HG03558 (cell line): ENCODE measurements at regions not wholly inside any gene's neighbourhood (a gene's known extent, or its start where the extent isn't known, plus 50 kb on each side); places are given as distances from the start of the nearest gene placed in this dataset.
"Not testable (repeated sequence)": the region's sequence is repeated elsewhere in the genome, so short reads cannot be mapped to it uniquely, and the experiment has no call there.

Source experiments
- ATAC-seq: cut with Tn5 transposase; IDR thresholded peaks from one replicate; pipeline ENCODE4 v1.9.1; 2021; ENCODE audit warnings: moderate number of reproducible peaks; ENCODE audit not compliant: unreplicated experiment; ENCODE audit errors: extremely low read depth

DNA sequence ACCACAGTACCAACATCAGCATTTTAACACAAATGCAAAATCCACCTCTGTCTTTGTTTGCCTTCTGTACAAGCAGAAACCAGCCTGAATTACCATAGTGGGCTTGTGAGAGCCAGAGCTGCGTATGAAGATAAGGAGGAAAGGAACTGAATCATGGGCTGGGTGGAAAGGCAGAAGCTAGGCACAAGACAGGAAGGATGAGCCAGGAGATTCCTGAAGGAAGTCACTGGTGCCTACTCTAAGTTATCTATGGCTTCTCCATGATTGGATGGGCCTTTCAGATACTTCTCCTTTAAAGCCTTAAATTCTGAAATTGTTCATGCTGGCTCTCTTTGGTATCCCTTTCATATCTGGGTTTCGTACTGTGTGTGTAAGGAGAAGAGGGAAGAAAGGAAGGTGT is 140.6 kb downstream of the LCA5 start:
- no peak for ATAC-seq

DNA sequence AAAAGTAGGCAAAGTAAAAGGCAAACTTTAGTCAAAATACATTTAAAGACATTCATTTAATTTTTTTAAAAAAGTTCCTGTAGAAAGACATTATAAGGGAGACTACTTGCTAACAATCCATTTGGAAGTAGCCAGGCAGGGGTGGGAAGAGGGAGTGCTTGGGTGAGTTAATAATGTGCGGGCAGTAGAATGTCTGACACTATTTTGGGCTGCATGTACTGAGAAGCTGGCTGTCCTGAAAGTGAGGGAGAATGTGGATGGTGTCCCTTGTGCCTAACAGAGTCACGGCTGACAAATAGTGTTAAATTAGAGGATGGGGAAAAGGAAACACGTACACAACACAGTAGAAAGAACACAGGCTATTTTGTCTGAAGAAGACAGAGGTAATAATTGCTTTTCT is 142.5 kb downstream of the LCA5 start:
- ATAC-seq: no peak

DNA sequence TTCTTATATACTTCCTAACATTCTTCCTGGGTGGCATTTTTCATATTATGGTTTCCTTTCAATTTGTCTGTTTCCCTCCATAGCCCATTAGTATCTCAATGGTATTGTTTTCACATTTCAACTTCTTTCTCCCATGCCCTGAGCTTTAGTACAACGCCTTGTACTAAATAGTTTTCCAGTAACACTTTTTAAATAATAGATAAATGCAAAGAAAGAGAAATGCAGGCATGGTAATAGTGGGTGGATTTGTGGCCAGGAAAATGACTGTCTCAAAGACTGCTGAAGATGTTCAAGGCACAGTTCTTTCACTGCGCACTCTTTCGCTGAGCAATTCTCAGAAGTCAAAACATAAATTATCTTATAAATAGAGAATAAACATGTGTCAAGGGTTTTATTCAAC is 145.1 kb downstream of the LCA5 start:
- no peak for ATAC-seq

GRCh38 chr6:79391480-79391879 is 145.8 kb downstream of the LCA5 start:
- ATAC-seq: no peak

GRCh38 chr6:79385893-79386292 is 151.3 kb downstream of the LCA5 start:
- no peak for ATAC-seq

DNA sequence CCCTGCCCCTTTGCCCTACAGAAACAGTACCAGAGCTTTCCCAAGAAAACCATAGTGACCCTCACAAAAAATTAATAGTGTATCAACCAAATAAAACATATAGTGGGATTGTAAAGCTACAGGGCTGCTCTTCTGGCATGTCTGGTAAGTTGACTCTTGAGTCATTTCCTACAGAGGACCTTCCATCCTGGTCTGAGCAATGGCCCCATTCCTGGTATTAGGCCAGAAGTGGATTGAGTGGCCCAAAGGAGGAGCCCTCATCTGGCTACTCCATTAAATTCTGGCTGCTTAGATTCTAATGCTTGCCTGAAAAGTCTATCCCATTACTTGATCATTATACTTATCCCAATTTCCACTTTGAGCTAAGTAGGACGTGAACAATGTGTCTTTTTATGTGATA is 150.9 kb upstream of the HMGN3 start:
- no peak for ATAC-seq

DNA sequence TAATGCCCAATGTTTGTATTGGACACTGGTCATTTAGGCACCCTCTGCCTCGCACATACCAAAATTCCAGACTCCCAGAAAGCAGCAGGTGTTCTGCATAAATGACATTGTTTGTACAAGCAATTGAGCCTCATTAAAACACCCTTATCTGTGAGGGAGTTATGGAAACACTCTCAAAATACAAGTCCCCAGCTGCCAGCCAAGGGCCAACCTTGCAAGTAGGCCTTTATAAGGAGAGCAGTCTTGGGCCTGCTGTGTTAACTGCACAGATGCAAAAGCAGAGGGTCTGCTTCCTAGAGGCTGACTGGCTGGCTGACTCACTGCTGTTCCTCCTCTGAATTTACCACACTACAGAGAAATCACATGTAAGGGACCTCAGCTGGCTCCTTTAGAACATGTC is 150.4 kb upstream of the HMGN3 start:
- ATAC-seq: no peak

GRCh38 chr6:79378957-79379356 is 144.5 kb upstream of the HMGN3 start:
- no peak for ATAC-seq

- peak; percentile 59 for ATAC-seq
These were observed 143.4 kb upstream of the HMGN3 start for GRCh38 chr6:79377888-79378348.

DNA sequence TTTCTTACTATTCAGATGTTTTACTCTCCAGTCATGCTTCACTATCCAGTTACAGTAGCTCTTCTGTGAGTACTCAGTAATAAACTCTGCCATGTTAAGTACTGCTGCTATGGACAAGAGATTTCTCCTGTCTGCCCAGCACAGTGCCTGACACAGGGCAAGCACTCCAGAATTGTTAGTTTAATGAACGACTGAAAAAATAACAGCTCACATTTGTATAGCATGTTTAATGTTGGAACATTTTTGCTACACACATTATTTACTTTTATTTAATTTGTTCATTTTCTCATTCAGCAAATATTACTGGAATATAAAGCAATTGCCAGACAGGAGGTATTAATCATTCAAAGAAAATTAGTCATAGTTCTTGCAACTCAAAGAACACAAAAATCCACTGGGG is 142.6 kb upstream of the HMGN3 start:
- ATAC-seq: no peak

DNA sequence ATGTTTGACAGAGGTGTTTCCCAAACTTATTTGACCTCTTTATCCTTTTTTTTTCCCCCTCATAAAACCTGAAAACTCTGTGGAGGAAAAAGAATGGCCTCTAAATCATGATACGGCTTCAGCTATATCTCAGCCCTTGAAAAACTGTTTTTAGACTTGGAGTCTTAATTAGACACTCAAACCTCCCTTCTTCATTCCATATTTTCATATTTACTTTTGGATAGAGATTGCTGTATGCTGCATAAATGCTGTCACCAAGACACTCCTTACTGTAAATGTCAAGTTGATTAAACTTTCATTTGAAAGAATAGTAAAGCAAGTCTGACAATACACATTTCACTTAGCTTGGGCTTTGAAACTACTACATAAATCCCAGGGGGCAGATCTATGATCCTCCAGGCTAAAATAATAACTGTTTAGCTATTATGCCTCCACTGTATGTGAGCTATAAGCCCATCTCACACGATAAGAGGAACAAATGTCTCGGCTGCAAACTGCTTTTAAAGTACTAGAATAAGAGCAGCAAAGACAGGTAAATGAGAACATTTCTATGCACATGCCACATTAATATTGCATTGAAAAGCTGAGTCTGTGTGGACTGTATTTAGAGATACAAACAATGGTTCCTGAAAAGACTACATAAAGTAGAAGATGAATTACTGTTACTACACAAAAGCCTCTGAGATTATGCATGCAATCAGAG is 141.3 kb upstream of the HMGN3 start:
- ATAC-seq: no peak

GRCh38 chr6:79374308-79374707 is 139.8 kb upstream of the HMGN3 start:
- ATAC-seq: no peak

DNA sequence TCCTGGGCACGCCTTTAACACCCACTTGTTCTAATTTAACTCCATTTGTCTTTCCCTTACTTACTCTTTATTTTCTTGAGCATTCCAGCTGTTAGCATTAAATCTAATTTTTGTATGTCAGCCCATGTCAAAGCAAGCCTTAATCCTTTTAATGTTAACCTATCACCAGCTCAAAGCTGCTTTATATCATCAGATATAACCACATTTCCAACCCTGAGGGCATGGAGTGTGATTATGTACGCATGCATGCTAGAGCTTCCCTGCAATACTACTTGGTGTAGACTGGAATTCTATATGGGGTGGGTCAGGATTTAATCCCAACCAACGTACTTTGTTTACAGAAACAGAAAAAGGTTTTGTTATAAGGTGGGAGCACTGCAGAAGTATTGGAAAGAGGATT is 139.4 kb upstream of the HMGN3 start:
- ATAC-seq: no peak

- no peak for ATAC-seq
These were observed 138.8 kb upstream of the HMGN3 start for GRCh38 chr6:79373246-79373645.

GRCh38 chr6:79372757-79373156 is 138.3 kb upstream of the HMGN3 start:
- ATAC-seq: no peak

DNA sequence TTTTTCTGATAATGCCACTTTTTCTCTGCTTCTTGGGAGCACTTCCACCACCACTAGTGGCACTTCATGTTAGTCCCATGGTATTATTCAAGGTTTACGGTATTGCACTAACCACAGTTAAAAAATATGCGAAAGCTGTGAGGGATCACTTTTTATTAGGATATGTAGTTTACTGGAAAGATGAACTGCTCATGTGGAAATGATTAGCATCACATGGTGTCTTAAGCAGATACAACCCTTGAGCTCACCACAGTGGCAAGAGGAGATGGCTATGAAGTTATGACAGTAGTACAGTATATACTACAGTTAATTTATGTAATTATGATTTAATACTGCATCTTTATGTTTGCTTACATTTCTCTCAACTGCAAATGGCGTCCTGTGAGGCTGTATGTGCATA is 134.5 kb upstream of the HMGN3 start:
- ATAC-seq: no peak

GRCh38 chr6:79363441-79363840 is 129.0 kb upstream of the HMGN3 start:
- not testable (repeated sequence) for ATAC-seq

DNA sequence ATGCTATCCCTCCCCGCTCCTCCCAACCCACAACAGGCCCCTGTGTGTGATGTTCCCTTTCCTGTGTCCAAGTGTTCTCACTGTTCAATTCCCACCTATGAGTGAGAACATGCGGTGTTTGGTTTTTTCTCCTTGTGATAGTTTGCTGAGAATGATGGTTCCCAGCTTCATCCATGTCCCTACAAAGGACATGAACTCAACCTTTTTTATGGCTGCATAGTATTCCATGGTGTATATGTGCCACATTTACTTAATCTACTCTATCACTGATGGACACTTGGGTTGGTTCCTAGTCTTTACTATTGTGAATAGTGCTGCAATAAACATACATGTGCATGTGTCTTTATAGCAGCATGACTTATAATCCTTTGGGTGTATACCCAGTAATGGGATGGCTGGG is 126.6 kb upstream of the HMGN3 start:
- ATAC-seq: not testable (repeated sequence)

- no peak for ATAC-seq
These were observed 118.7 kb upstream of the HMGN3 start for GRCh38 chr6:79353226-79353625.

DNA sequence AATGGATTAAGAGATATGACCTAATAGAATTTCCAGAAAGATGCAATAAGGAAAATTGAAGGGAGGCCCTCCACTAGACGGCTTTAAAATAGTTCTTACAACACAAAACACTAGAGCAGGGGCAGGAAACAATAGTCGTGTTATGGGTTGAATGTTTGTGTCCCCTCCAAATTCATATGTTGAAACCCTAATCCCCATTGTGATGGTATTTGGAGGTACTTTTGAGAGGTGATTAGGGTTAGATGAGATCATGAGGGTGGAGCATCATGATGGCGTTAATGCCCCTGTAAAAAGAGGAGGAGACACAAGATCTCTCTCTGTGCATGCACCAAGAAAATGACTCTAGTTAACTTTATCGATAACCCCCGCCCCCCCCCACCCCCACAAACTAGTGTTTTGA is 104.0 kb upstream of the HMGN3 start:
- ATAC-seq: no peak

DNA sequence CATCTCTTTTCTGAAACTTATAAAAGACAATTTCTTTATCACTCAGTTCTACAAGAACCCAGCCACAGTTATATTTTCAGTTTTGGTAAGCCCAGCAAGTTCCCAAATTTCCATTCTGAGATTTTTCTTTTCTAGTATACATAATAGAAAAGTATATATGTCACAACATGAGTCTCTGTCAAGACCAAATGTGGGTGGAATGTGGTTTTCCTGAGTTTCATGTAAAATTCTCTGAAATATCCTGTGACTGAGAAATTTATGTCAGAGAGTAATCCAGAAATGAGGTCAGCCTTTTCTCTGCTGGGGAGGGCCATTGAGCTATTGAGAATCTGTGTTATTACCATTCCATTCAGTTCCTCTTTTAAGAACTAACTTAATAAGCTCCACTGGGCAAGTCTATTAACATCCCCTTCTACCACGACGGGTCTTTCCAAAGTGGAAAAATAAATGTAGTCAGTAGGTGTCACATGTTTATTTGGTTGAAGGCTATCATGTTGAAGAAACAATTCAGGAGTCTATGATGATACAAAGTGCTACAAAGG is 100.7 kb upstream of the HMGN3 start:
- ATAC-seq: peak; percentile 82

DNA sequence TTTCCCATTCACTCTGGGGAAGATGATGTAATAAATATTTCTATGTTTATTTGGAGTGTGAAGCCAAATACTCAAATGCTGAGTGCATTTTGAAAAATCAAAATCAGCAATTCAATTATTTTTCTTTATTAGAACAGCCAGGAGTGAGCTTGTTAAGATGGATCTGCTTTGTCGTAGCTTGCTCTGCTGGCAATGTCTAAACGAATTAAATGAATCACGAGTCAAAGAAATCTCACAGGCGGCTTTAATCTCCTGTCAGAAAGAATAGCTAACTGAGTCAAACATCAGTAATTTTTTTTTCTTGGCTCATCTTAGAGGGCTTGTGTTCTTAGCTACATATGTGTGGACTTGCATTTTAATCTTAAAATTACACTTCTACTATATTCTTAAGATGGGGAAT is 100.2 kb upstream of the HMGN3 start:
- no peak for ATAC-seq
